Endometrium (tissue), 2 donors: ENCODE measurements at regions not wholly inside any gene's neighbourhood (a gene's known extent, or its start where the extent isn't known, plus 50 kb on each side); places are given as distances from the start of the nearest gene placed in this dataset.
A peak's percentile ranks its signal among the peaks of the same experiment; 100 is the strongest.

ENCODE experiments used
- FAIRE-seq: peaks from 2 replicates; lab custom pipeline; 2012; peaks lifted over from hg19 to GRCh38; lab: Jason Lieb, UNC
- donor health status: control.
- donor health status: control.

DNA sequence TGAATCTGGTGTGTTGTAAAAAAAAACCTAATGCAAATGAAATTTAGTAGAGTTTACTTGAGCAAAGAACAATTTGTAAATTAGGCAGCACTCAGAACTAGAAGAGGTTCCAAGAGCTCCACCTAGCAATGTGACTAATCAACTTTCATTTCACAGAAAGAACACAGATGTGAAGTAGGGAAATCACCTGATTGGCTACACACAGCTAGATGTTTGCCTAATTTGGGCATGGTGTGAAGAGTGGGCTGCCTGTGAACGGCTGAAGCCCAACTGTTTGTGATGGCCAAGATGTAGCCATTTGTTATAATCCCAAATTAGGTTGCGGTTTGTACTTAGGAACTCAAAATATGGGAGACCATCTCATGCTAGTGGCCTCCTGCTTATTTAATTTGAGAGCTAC, 724.4 kb upstream of the SLITRK5 start:
- FAIRE-seq = no peak

DNA sequence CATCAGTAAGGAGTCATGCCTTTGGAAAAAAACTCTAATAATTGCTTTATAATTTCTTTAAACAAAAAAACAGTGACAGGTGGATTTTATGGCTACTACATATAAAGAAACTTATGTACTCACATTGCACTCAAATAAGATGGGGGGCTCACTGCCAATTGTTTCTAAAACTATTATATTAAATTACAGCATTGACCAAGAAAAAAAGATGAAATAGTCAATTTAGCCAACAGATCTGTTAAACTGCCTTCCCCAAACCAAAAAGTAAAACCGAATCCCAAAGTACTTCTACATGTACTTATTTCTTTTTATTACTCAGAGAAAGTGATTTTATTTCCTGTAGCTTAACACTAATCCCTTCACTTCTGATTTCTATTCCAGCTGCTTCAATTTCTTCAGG, 716.8 kb upstream of the SLITRK5 start:
- no peak for FAIRE-seq

DNA sequence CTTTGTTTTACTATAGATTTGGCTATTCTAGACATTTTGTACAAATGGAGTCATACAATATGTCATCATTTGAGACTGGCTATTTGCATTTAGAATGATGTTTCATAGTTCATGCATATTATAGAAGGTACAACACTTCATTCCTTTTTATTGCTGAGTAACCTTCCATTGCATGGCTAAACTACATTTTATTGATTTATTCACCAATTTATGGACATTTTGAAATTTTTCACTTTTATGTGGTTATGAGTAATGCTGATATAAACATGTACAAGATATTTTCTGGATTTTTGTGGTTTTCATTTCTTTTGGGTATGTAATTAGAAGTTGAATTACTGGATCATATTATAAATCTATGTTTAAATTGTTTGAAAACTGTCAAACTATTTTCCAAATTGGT, 710.3 kb upstream of the SLITRK5 start:
- no peak for FAIRE-seq

DNA sequence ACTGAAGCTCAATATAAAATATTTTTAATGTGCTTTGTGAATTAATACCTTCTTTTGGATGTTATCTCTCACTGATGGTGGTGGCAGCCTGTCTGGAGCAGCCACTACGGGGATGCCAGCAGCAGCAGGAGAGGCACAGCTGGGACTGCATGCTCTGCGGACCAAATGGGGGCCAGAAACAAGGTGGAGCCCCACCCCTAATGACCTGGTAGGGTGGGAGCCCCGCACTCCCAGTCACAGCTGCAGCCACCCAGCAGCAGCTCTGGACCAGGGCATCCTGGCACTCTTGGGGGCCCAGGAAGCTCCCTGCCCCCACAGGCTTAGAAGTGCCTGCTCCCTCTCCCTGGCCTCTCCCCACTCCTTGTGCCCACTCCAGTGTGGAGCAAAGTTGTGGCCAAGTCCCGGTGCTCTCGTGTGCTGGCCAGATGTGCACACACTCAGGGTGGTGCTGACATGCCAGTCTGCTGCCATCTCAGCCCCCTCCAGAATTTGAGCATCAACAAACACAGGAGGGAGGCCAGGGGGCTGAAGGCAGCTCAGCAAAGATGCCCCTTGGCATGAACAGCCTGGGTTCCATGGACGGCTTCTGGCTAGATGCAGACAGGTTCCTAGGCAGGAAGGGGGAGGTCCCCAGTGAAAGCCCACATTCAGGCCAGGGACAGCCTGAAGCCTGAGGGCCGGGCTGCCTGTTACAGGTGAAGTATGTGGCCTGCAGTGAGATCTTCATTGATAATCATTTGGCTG, 696.7 kb upstream of the SLITRK5 start:
- no peak for FAIRE-seq

- FAIRE-seq = no peak
These were observed 696.2 kb upstream of the SLITRK5 start for GRCh38 chr13:86974995-86975328.

GRCh38 chr13:86976521-86977324, 694.4 kb upstream of the SLITRK5 start:
- peak; percentile 37 for FAIRE-seq

DNA sequence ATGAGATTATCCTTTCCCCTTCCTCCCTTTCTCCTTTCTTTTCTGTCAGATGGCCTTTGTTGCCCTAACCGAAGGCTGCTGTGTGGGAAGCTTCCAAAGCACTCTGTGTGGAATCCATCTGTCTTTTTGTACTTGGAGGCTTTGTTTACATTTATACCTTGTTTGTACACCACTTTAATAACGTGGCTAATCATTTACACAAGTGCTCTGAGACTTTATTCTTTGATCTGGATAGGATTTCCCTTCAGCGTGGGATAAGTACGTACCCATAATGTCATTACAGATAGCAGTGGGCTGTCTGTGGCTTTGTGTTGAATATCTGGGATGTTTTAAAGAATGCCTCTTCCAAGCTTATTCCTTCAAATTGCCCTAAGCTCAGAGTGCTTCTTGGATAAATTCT, 684.7 kb upstream of the SLITRK5 start:
- FAIRE-seq = no peak

- FAIRE-seq = no peak
These were observed 678.9 kb upstream of the SLITRK5 start for GRCh38 chr13:86992251-86992650.

DNA sequence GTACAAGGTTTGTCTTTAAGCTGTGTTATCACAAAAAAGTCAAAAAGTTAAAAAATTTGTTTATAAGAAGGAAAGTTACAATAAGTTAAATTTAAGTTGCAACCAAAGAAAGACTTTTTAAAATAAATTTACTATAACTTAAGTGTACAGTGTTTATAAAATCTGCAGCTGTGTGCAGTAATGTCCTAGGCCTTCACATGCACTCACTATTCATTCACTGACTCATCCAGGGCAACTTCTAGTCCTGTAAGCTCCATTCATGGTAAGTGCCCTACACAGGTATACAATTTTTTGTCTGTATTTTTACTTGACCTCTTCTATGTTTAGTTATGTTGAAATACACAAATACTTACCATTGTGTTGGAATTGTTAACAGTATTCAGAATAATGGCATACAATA, 667.9 kb upstream of the SLITRK5 start:
- FAIRE-seq = no peak

- FAIRE-seq = no peak
These were observed 665.7 kb upstream of the SLITRK5 start for GRCh38 chr13:87005511-87005910.

GRCh38 chr13:87035526-87035925, 635.6 kb upstream of the SLITRK5 start:
- no peak for FAIRE-seq

DNA sequence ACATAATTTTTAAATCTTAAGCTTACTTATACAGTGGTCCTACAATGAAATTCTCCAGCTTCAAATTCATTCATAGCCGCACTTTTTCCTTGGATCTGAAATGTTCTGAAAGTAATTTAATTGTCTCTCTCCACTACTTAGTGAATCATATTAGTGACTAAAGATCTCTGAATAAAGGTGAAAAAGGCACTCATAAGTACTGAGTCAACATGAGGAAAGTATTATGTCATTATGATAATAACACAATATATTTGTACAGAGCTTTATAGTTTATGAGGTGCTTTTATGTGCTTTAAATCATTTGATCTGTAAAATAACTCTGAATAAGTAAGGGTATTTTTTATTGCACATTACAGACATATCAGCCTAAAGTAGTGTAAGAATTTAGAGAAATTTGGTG, 628.2 kb upstream of the SLITRK5 start:
- FAIRE-seq = no peak

GRCh38 chr13:87052731-87053130, 618.4 kb upstream of the SLITRK5 start:
- FAIRE-seq = no peak

DNA sequence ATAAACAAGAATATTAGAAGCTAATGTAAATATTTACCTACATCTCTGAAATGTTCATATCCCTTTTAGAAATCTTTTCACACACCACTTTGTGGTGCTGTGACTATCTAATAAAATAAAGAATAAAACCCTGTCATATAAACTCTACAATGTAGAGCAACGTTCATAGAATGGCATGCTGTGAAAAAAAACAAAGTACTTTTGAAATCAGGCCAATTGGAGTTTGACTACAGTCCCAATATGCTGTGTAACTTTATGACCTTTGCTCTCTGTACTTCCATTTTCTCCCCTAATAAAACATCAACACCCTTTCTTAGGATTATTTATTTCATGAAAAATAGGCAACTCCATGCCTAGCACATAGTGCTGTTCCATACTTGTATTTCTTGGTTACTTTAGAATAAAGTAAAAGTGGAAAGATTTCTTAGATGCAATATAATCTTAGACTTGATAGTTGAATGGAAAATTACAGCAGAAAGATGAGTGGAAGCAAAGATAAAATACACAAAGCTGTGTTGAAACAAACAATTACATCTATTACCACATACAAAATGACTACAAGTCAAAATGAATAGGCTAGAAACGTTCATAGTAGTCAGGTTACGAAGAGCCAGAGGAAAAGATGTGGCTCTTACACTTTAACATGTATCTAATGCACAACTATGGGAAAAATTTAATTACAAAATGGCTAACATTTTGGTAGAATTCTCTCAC, 613.2 kb upstream of the SLITRK5 start:
- FAIRE-seq = no peak

DNA sequence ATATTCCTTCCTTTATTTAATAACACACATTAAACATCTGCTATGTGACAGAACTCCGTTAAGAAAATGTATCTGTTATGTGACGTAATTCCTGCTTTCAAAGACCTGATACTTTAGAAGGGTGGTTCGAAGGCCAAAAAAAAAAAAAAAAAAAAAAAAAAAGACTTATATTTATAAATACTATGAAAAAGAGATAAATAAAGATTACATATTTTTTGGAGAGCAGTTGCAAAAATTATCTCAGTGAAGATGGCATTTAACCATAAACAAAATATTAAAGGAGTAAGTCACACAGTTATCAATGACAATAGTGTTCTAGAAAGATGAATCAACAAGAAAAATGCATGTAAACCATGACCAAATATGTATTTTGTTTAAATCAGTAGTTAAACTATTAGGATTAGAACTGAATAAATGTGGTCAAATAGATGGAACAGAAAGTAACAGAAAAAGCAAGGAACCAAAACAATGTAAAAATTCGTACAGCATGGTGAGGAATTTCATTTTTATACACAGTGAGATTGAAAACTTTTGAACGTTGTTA, 612.3 kb upstream of the SLITRK5 start:
- peak; percentile 21 for FAIRE-seq

- FAIRE-seq = no peak
These were observed 592.0 kb upstream of the SLITRK5 start for GRCh38 chr13:87078947-87079795.

- FAIRE-seq = no peak
These were observed 590.9 kb upstream of the SLITRK5 start for GRCh38 chr13:87080100-87080779.

DNA sequence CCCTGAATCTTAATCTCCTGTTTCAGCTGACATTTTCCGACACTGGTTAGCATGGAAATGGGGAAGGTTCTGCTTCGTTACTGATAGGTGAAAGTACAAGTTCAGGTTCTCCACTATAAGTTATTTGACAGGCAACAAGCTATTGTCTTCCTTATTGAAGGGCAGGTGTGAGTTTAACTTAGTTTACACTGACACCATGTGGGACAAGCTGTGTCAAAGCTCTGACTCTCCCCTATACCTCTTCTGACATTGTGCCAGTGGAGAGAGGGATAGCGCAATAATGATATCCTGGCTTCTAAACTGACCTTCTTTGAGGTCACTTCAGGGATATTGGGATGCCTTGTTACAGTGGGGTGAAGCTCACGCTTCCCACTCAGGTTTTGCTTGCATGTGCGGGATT, 587.0 kb upstream of the SLITRK5 start:
- no peak for FAIRE-seq

DNA sequence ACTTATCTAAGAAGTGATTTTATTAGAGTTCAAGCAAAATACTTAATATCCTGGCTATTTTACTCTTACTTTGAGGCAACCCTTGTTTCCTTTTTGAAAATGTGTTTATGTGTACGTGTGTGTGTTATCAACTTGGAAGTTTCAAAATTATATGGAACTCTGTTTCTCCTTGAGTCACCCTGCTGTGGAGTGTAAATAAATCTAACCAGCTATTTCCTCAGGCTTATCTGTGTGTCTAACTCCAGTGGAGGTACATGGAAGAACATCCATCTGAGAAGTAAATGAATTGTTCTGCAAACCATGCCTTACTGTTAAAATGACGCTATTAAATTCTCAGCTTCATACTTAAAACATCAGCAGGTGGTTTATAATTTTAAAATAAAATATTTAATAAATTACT, 583.4 kb upstream of the SLITRK5 start:
- no peak for FAIRE-seq

- FAIRE-seq = no peak
These were observed 581.8 kb upstream of the SLITRK5 start for GRCh38 chr13:87089391-87089790.

- FAIRE-seq = no peak
These were observed 577.8 kb upstream of the SLITRK5 start for GRCh38 chr13:87093399-87093798.
